Chondrocyte (in vitro differentiated cells): ENCODE measurements at regions not wholly inside any gene's neighbourhood (a gene's known extent, or its start where the extent isn't known, plus 50 kb on each side); places are given as distances from the start of the nearest gene placed in this dataset.

Source experiments
- DNase-seq: peaks from one replicate; pipeline ENCODE4 v3.0.0; 2021; ENCODE audit warnings: mixed read lengths, low spot score
- H3K27ac Mint-ChIP-seq: one replicate; pipeline ENCODE4 v1.8.0; 2021; ENCODE audit warnings: mild to moderate bottlenecking, moderate library complexity, mixed read lengths; ENCODE audit not compliant: unreplicated experiment
- H3K27me3 Mint-ChIP-seq: 2 replicates; pipeline ENCODE4 v1.8.0; 2021; ENCODE audit warnings: low read depth, mixed read lengths
- H3K36me3 Mint-ChIP-seq: 2 replicates; pipeline ENCODE4 v1.8.0; 2021; ENCODE audit warnings: low read depth, mixed read lengths
- H3K4me1 Mint-ChIP-seq: 2 replicates; pipeline ENCODE4 v1.8.0; 2021; ENCODE audit warnings: low read depth, mild to moderate bottlenecking, mixed read lengths
- H3K4me3 Mint-ChIP-seq: one replicate; pipeline ENCODE4 v1.8.0; 2021; ENCODE audit warnings: mild to moderate bottlenecking, moderate library complexity, mixed read lengths; ENCODE audit not compliant: unreplicated experiment
- H3K9me3 Mint-ChIP-seq: 2 replicates; pipeline ENCODE4 v1.8.0; 2021; ENCODE audit warnings: low read depth, mixed read lengths
- TF ChIP-seq, protein P1 (sequence below): fragments of 200-600 bp; sonication (generic); IDR thresholded peaks from 2 replicates; pipeline ENCODE4 v1.5.0; 2021; ENCODE audit warnings: antibody characterized with exemption, mild to moderate bottlenecking, moderate library complexity

DNA sequence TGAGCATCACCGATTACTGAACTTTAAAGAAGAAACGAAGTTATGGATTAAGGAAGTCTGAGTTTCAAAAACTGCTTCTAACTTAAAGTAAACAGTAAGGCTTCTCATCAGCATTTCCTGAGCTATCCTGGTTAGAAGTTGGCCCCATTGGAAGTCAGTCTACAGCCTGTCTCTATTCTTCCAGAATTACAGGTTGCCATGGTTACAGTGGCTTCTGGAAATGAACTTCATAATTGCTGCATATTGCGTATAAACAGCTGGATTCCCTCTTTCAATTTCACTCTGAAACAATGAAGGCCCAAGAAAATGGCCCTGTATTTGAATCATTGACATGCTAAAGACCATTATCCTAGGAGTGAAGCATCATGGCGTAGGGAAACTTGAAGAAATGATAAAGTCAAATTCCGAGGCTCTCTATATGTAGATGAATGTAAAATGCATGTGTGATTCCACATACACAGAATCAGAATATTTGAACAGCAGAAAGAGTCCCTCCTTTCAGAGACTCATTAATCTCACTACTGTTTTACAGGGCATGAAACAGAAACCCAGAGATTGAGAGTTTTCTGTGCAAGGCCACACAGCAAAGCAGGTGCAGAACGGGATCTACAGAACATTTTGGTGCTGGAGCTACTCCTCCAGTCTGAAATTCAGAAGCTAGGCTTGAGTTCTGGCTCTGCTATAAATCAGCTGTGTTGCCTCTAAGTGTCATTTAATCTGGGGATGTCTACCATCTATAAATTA lies 856.4 kb upstream of the CELF4 start:
- Mint-ChIP-seq H3K27ac (no peak overlapping the region), H3K4me3 (no peak overlapping the region), H3K27me3 (peaks cover 2% of the 10 kb centered on the region), H3K4me1 (no peaks in the 10 kb centered on the region), H3K9me3 (no peaks in the 10 kb centered on the region), H3K36me3 (no peaks in the 10 kb centered on the region)
- no peak for DNase-seq
- TF ChIP-seq, protein P1, sequence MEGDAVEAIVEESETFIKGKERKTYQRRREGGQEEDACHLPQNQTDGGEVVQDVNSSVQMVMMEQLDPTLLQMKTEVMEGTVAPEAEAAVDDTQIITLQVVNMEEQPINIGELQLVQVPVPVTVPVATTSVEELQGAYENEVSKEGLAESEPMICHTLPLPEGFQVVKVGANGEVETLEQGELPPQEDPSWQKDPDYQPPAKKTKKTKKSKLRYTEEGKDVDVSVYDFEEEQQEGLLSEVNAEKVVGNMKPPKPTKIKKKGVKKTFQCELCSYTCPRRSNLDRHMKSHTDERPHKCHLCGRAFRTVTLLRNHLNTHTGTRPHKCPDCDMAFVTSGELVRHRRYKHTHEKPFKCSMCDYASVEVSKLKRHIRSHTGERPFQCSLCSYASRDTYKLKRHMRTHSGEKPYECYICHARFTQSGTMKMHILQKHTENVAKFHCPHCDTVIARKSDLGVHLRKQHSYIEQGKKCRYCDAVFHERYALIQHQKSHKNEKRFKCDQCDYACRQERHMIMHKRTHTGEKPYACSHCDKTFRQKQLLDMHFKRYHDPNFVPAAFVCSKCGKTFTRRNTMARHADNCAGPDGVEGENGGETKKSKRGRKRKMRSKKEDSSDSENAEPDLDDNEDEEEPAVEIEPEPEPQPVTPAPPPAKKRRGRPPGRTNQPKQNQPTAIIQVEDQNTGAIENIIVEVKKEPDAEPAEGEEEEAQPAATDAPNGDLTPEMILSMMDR: no peak

DNA sequence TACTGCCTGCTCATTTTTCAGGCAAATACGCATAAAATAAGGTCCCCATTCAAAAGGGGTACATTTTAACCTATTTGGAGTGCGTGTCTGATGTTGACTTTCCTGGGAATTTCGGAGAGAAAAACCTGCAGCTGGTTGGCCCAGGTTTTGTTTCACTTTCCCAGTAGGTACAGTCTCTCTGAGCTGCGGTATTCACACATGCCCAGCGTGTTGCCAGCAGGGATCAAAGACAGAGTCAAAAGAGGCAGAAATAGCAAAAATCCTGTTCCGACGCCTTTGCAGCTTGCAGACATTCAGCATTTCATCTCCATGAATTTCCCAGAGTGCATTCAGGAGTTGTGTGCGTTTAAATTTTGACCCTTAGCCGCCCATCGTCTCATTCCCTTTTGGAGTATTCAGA lies 855.4 kb upstream of the CELF4 start:
- Mint-ChIP-seq H3K27ac (no peak overlapping the region), H3K4me3 (no peak overlapping the region), H3K4me1 (no peaks in the 10 kb centered on the region), H3K9me3 (no peaks in the 10 kb centered on the region), H3K36me3 (no peaks in the 10 kb centered on the region), H3K27me3 (peaks cover 2% of the 10 kb centered on the region)
- DNase-seq: no peak
- TF ChIP-seq, protein P1: no peak

DNA sequence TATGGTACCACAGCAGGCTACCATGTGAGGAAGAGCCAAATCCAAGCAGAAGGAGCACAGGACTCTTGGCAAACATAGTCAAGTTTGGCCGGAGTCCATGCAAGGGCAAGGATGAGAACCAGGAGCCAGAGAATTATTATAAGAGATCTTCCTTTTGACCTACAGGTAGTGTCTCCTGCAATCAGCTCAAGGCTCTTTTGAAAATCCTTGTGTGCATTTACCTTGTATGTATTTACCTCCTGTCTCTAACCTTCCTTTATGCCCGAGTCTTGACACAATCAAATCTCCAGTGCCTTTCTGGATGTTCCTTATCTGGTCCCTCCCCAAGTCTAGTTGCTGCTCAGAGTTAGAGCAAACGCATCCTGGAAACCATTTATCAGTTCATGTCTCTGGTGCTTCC lies 855.0 kb upstream of the CELF4 start:
- no peaks in the 10 kb centered on the region for H3K4me1 Mint-ChIP-seq
- no peak overlapping the region for H3K27ac Mint-ChIP-seq

DNA sequence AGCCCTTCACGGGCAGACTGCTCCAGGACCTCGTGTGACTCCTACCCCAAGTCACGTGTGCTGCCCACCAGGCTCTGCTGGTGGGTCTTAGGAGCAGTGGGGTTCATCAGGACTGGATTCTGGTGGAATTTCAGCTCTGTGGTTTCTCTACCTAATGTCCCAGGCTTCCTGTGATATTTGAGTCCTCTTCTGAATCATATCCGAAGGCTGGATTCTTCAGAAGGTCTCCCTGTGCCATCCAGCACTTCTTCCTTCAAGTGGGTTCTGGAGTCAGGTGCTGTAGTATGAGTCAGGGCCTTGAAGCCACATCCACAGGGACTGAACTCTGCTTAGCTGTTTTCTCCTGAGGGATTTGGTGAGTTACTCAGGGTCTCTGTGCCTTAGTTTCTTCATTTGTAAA lies 850.2 kb upstream of the CELF4 start:
- no peaks in the 10 kb centered on the region for H3K4me1 Mint-ChIP-seq
- no peak for DNase-seq

More for the DNA sequence above, 855.0 kb upstream of the CELF4 start:
- Mint-ChIP-seq H3K27me3 (peaks cover 2% of the 10 kb centered on the region), H3K9me3 (no peaks in the 10 kb centered on the region), H3K4me3 (no peak overlapping the region), H3K36me3 (no peaks in the 10 kb centered on the region)
- DNase-seq: no peak
- TF ChIP-seq, protein P1: no peak

DNA sequence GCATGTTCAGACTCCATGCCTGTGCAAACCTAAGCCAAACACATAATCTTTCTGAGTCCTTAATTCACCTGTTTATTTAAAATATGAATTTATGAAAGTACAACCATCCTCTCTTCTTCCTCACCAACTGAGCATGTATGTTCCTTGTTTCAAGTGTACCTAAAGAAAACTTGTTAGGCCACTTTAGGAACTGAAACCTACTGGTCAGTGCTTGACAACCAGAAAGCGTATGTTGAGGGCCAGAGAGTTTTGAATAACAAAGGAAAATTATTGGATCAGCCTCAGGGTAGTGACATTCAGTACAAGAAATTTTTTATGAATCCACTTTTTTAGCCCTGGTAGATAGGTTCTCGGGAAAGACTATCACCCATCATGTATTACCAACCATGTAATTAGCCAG lies 847.6 kb upstream of the CELF4 start:
- Mint-ChIP-seq H3K27ac (no peak overlapping the region), H3K27me3 (no peaks in the 10 kb centered on the region), H3K4me1 (no peaks in the 10 kb centered on the region), H3K36me3 (no peaks in the 10 kb centered on the region), H3K9me3 (peaks cover 9% of the 10 kb centered on the region), H3K4me3 (no peak overlapping the region)
- DNase-seq: no peak
- TF ChIP-seq, protein P1: no peak

More for the DNA sequence above, 850.2 kb upstream of the CELF4 start:
- Mint-ChIP-seq H3K9me3 (peaks cover 3% of the 10 kb centered on the region), H3K36me3 (no peaks in the 10 kb centered on the region), H3K27ac (no peak overlapping the region), H3K27me3 (no peaks in the 10 kb centered on the region), H3K4me3 (no peak overlapping the region)
- TF ChIP-seq, protein P1: no peak
